Upper lobe of left lung (tissue), 4 donors: ENCODE measurements at regions not wholly inside any gene's neighbourhood (a gene's known extent, or its start where the extent isn't known, plus 50 kb on each side); places are given as distances from the start of the nearest gene placed in this dataset.
A peak's percentile ranks its signal among the peaks of the same experiment; 100 is the strongest.

Experiments
- CTCF ChIP-seq, 6 experiments: fragments of 450-650 bp in 4 of 6; fragments of 200-600 bp in 2 of 6; sonication (generic) in 2 of 6; IDR thresholded peaks; one replicate each; pipeline ENCODE4 v1.5.1; 2016 to 2019; ENCODE audit warnings: antibody characterized with exemption in 6 of 6
- EP300 ChIP-seq, 4 donors: sonication (generic); formaldehyde crosslinking; IDR thresholded peaks; one replicate each; pipeline ENCODE4 v1.5.1; 2017; ENCODE audit warnings: antibody characterized with exemption in 4 of 4, control low read depth in 2 of 4
- POLR2A ChIP-seq, 4 donors: fragments of 450-650 bp; IDR thresholded peaks; one replicate each; pipeline ENCODE4 v1.5.1; 2016 to 2017; ENCODE audit warnings: antibody characterized with exemption in 4 of 4, mild to moderate bottlenecking in 2 of 4
- POLR2AphosphoS5 ChIP-seq, 2 donors: sonication (generic); formaldehyde crosslinking; IDR thresholded peaks; one replicate each; pipeline ENCODE4 v1.5.1; 2017; ENCODE audit warnings: antibody characterized with exemption in 2 of 2

- TF ChIP-seq CTCF (IDR thresholded peaks at IDR 0.05) = peak in 1 of 6 experiments; percentile 29
- peak; percentile 55 to 84 for TF ChIP-seq POLR2AphosphoS5 (IDR thresholded peaks at IDR 0.05)
- TF ChIP-seq POLR2A (IDR thresholded peaks at IDR 0.05) = peak in 1 of 4 donors; percentile 37
- TF ChIP-seq EP300 (IDR thresholded peaks at IDR 0.05) = peak in 1 of 4 donors; percentile 69
These were observed 209.4 kb upstream of the CIBAR2 start for GRCh38 chr16:85321509-85322271.
